ENCODE measurements at regions not wholly inside any gene's neighbourhood (a gene's known extent, or its start where the extent isn't known, plus 50 kb on each side); places are given as distances from the start of the nearest gene placed in this dataset.

- no peak for TF ChIP-seq CTCF (IDR thresholded peaks at IDR 0.05; ENCODE audit: low read depth, low read length, missing control alignments)
- Histone ChIP-seq H3K27me3 (replicated peaks) (no peaks in the 10 kb centered on the region), H3K27ac (no peak overlapping the region), H3K4me3 (ENCODE audit: low read depth, low read length) (no peak overlapping the region), H3K36me3 (replicated peaks) (no peaks in the 10 kb centered on the region)
- no peak for DNase-seq
- in situ Hi-C loops (cut with HindIII; ENCODE audit: low pct_ligation_motif_present, low sequenced_read_pairs), result no loop called here
Observed at GRCh38 chr6:134720353-134721059, 229.4 kb downstream of the ALDH8A1 start.

GRCh38 chr6:134719911-134720310 lies 230.0 kb downstream of the ALDH8A1 start:
- DNase-seq, result no peak
- Histone ChIP-seq H3K27ac (no peak overlapping the region), H3K36me3 (replicated peaks) (no peaks in the 10 kb centered on the region), H3K4me3 (ENCODE audit: low read depth, low read length) (no peak overlapping the region), H3K27me3 (replicated peaks) (no peaks in the 10 kb centered on the region)
- TF ChIP-seq CTCF (IDR thresholded peaks at IDR 0.05; ENCODE audit: low read depth, low read length, missing control alignments), result no peak
- in situ Hi-C loops (cut with HindIII; ENCODE audit: low pct_ligation_motif_present, low sequenced_read_pairs), result no loop called here

- Histone ChIP-seq H3K27ac (no peak overlapping the region), H3K4me3 (ENCODE audit: low read depth, low read length) (no peak overlapping the region), H3K27me3 (replicated peaks) (no peaks in the 10 kb centered on the region), H3K36me3 (replicated peaks) (no peaks in the 10 kb centered on the region)
- in situ Hi-C loops (cut with HindIII; ENCODE audit: low pct_ligation_motif_present, low sequenced_read_pairs), result no loop called here
- no peak for DNase-seq
- TF ChIP-seq CTCF (IDR thresholded peaks at IDR 0.05; ENCODE audit: low read depth, low read length, missing control alignments), result no peak
Observed at GRCh38 chr6:134719286-134719685, 230.6 kb downstream of the ALDH8A1 start.

- in situ Hi-C loops (cut with HindIII; ENCODE audit: low pct_ligation_motif_present, low sequenced_read_pairs), result no loop called here
- Histone ChIP-seq H3K27me3 (replicated peaks) (no peaks in the 10 kb centered on the region), H3K27ac (no peak overlapping the region), H3K4me3 (ENCODE audit: low read depth, low read length) (no peak overlapping the region), H3K36me3 (replicated peaks) (no peaks in the 10 kb centered on the region)
- TF ChIP-seq CTCF (IDR thresholded peaks at IDR 0.05; ENCODE audit: low read depth, low read length, missing control alignments), result no peak
- DNase-seq, result no peak
Observed at GRCh38 chr6:134714679-134715078, 235.2 kb downstream of the ALDH8A1 start.

- in situ Hi-C loops (cut with HindIII; ENCODE audit: low pct_ligation_motif_present, low sequenced_read_pairs), result no loop called here
- no peak for DNase-seq
- Histone ChIP-seq H3K4me3 (ENCODE audit: low read depth, low read length) (no peak overlapping the region), H3K36me3 (replicated peaks) (no peaks in the 10 kb centered on the region), H3K27me3 (replicated peaks) (no peaks in the 10 kb centered on the region), H3K27ac (no peak overlapping the region)
- no peak for TF ChIP-seq CTCF (IDR thresholded peaks at IDR 0.05; ENCODE audit: low read depth, low read length, missing control alignments)
Observed at GRCh38 chr6:134714113-134714512, 235.8 kb downstream of the ALDH8A1 start.

GRCh38 chr6:134712311-134712710 lies 237.6 kb downstream of the ALDH8A1 start:
- TF ChIP-seq CTCF (IDR thresholded peaks at IDR 0.05; ENCODE audit: low read depth, low read length, missing control alignments), result no peak

More at GRCh38 chr6:134712311-134712710, 237.6 kb downstream of the ALDH8A1 start:
- no peak overlapping the region for H3K27ac ChIP-seq
- H3K36me3 ChIP-seq (replicated peaks), result no peaks in the 10 kb centered on the region
- H3K4me3 ChIP-seq (ENCODE audit: low read depth, low read length), result no peak overlapping the region
- H3K27me3 ChIP-seq (replicated peaks), result no peaks in the 10 kb centered on the region
- in situ Hi-C loops (cut with HindIII; ENCODE audit: low pct_ligation_motif_present, low sequenced_read_pairs), result no loop called here
- DNase-seq, result no peak
